ENCODE measurements at regions not wholly inside any gene's neighbourhood (a gene's known extent, or its start where the extent isn't known, plus 50 kb on each side); places are given as distances from the start of the nearest gene placed in this dataset.

DNA sequence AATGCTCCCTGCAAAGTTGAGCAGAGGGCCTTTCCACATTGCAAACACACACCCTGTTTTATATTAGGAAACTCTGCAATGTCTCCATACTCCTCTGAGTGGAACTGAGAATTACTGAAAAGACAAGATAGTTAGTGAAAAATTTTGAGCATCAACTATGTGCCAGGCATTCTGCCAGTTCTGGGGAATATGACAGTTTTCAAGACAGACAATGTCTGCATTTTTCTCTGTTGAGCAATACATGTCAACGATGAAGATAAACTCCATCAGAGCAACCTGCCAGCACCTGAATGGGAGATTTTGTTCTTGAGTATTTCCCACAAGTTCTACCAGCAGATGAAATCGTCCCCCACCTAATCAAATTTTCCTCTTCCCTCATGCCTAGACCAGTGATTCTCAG is 203.4 kb upstream of the BMPER start:
- DNase-seq = no peak

DNA sequence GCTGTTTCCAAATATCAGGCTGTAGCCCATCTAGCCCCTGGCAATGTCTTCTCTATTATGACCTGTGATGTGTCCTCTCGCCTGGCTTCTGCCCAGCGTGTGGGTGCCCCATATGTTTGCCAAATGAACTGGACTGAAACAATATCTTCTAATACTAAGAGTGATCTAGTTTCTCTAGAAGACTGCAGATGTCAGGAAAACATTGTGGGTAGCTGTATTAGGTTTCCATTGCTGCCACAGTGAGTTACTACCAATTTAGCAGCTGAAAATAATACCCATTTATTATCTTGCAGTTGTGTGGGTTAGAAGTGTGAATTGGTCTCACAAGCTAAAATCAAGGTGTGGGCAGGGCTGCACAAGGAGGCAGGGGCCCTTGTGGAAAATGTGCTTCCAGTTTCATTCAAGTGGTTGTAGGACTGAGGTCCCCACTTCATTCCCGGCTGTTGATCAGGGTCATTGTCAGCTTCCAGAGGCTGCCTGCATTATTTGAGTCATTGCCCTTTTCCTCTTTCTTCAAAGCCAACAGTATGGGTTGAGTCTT is 202.8 kb upstream of the BMPER start:
- no peak for DNase-seq

GRCh38 chr7:33705333-33705833 is 200.0 kb upstream of the BMPER start:
- peak; percentile 6 for DNase-seq

DNA sequence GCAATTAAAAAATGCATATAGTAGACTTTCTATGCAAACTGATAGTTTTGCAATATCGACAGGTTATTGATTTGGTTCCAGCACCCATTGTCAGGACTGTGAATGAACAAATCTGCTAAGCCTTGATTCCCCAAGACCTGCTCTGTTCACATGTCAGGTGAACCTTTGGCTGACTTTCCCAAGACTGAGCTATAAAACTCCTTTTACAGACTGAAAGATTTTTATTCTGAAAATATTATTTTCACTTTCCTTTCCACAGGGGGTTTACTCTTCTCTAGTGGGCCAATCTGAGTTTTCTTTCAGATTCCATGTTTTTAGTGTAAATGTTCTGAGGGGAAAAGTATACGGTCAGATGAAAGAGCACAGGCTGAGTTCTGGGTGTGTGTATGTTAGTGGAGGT is 199.2 kb upstream of the BMPER start:
- DNase-seq = no peak

DNA sequence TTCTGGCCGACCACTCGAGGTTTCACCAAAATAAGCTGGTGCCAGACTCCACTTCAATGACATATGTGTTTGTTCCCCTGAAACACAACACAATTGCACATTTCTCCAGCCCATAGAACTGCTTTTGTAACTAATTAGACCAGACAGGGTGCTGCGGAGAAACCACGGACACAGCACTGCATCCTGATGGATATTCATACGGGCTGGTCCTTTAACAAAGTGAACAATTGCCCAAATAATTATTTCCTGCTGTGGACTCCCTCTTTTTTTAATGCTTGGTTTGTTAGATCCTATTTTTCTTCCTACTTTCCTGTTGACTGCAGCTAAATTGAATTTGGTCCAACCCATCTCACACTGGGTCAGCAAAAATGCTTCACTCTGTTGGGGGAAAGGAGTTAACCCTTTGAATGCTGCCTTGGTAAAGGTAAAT is 198.6 kb upstream of the BMPER start:
- no peak for DNase-seq

DNA sequence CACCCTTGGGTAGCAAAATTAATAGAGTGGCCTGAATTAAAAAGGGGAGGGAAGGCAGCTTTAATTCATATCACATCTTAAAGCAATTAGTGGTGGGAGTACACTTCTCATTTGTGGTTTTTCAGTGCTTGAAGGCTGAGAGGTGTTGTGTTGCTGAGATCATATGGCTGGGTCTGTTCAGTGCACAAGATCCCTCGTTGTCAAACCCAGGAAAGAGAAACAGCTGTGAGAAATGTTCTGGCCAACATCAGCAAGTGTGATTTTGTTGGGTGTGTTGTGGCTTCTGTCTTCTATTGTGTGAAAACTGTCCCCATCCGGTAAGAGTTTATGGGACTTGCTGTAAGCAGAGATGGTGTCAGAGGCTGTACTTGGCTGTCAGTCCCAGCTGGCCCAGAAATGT is 197.9 kb upstream of the BMPER start:
- no peak for DNase-seq

- DNase-seq = no peak
Observed at GRCh38 chr7:33710608-33711007, 194.7 kb upstream of the BMPER start.

DNA sequence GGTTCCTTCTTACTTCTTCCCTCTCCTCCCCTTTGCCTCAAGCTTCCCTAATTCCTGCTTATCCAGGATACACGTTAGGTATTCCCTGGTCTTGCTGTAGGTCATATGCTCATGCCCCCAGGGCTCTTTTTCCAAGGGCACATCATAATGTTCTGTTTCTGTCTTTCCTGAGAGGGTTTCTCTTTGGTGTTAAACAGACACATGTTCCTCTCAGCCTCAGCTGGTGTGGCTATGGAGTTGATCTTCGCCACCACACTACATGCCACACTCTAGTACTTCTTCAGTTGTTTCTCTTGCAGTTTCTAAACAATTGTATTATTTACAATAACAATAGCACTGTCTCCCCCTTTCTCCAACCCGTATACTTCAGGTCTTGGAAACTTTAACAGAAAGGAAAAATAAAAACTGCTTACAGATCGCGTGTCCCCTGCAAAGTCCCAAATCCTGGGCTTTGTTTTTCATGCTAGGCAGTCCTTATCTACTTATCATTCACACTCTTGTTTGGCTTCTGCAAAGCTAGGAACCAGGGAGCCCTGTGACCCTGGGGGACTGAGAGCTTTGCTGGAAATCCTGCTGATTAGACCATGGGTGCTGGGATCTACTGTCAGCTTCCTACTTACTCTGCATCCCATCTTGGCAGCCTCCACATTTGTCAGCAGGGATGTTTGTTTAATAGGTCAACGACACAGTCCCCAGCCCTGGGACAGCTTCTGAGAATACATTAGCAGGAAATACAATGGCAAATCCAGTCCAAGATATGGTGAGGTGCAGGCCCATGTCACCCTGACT is 193.9 kb upstream of the BMPER start:
- no peak for DNase-seq

GRCh38 chr7:33712020-33712414 is 193.3 kb upstream of the BMPER start:
- no peak for DNase-seq

DNA sequence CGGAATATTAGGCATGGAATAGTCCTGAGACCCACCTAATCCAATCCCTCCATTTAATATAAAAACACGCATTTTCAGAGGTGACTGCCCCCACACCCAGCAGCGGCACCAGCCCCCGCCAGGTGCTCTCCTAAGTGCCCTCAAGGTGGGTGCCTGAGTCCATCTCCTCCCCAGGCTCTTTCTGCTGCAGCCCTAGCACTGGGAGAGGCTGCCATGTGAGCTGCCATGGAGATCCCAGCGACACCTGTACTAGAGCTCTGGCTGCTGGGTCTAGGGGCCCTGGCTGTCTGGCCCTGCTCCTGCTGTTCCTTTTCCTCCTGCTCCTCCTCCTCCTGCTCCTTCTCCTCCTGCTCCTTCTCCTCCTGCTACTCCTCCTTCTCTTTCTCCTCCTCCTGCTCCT is 191.1 kb upstream of the BMPER start:
- no peak for DNase-seq

DNA sequence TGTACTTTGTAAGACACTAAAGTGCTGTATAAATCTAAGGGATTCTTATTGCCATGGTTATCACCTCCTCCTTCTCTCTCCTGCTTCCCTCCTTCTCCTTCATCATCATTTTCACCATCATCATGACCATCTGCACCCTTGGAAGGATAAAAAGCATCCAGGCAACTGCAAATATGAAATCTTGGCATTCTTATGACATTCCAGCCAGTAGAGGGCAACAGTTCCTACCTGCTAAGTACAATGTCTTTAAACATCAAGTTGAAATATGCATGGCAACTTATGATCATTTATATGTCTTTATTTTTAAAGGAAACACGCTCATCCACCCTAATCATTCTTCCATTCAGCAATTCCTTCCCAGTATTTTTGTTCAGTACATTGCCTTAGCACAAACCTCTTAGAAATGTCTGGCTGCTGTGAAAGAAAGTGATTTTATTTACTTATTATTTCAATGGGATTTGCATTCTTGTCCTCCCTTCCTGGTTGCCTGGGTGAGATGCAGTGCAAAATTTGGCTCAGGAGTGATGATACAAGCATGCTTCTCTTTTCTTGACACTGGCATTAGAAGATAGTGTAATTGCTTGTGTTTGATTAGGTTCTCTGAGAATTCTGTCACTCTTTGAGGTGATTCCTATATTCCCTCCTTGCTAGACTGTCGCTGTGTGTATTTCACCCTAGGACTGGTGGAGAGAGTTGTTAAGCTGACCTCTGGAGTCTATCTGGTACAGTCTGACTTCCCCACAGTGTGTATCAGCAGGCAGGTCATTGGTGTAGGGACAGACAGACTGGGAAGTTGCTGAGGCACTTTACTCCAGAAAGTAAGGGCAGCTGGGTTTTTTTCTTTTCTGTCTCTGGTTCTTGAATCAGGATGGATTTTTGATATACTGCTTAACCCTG is 188.5 kb upstream of the BMPER start:
- DNase-seq = peak; percentile 54

DNA sequence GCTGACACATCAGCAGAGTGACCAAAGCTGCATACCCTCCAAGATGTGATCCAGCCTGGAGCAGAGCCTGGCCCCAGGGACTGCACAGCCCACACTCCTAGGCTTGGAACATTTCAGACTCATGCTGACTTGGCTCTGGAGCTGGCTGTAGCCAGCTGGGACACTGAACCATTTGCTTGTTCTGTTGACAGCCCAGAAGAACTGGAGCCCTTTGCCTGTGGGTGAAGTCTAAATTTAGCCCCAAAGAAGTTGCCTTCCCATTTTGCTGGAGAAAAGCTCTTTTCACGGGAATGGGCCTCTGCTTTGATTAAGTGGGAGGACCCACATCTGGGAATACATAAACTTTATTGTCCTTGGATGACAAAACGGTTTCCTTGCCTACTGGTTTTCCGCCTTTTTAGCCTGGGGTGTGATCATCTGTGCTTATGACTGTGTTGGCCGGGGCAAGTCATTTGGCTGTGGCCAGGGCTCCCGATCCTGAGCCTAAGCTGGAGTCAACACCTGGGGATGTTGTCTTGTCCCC is 186.2 kb upstream of the BMPER start:
- no peak for DNase-seq

- DNase-seq = no peak
Observed at GRCh38 chr7:33720139-33720538, 185.2 kb upstream of the BMPER start.

DNA sequence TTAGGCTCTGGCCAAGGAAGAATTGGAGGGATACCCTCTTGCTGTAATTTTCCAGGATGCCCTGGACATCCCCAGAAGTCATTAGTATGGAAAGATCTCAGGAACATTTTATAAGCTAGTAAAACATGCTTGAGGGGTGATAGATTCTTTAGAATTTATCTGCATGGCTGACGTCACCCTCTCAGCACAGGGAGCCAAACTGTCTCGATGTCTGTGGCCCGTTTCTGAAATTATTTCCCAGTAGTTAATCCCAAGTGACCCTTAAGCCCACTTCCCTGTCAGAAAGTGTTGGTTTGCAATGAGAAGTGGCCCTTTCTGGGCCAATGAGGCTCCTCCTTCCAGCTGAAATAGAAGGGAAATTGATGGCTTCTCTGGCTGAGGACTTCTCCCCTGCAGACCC is 184.5 kb upstream of the BMPER start:
- DNase-seq = no peak

GRCh38 chr7:33721895-33722294 is 183.4 kb upstream of the BMPER start:
- no peak for DNase-seq

GRCh38 chr7:33722383-33723101 is 182.8 kb upstream of the BMPER start:
- no peak for DNase-seq

- no peak for DNase-seq
Observed at GRCh38 chr7:33724201-33724600, 181.1 kb upstream of the BMPER start.

GRCh38 chr7:33725111-33726025 is 180.0 kb upstream of the BMPER start:
- peak; percentile 42 for DNase-seq

DNA sequence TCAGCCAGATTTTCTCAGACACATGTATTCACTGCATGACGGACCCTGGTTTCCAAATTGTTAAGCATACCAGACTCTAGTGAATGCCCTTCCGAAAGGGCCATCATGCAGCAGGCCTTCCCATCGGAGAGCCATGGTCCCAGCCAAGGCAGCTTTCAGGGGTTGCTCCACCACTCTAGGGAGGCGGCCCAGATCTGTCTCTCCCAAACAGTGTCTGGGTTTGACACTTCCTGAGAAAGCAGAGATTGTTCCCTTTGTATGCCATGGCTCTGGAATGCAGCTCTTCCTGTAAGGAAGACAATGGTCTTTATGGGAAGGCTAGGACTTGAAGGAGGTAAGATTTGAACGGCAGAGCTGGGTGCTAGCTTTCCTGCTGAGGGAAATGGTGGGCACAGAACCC is 178.8 kb upstream of the BMPER start:
- DNase-seq = no peak

DNA sequence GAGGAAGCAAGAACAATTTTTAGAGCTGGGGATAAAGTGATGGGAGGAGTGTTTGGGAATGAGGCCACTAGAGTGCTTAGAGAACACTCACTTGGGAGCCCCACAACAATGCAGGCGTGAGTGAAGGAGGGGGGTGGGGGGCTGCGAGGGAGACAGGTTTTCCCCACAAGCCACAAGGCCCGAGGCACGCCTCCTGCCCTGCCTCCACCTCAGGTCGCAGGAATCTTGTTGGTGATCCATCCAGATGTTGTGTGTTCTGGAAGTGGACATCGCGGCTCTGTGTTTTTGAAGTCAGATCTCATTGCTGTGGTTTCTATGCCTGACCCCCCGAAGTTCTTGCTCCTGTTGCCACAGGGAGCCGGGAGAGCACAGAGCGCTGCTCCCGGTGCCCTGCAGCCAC is 178.0 kb upstream of the BMPER start:
- DNase-seq = no peak

GRCh38 chr7:33728873-33729551 is 176.3 kb upstream of the BMPER start:
- no peak for DNase-seq
